ENCODE measurements at regions not wholly inside any gene's neighbourhood (a gene's known extent, or its start where the extent isn't known, plus 50 kb on each side); places are given as distances from the start of the nearest gene placed in this dataset.

- TF ChIP-seq CTCF (optimal IDR thresholded peaks at IDR 0.05 in 1 of 3, IDR thresholded peaks at IDR 0.05 in 1 of 3, conservative IDR thresholded peaks at IDR 0.05 in 1 of 3; ENCODE audit: extremely low read depth in 1 of 3, insufficient read depth in 2 of 3, low read length in 3 of 3), result no peak
- no peak for TF ChIP-seq EZH2 (IDR thresholded peaks at IDR 0.05; ENCODE audit: low read length)
Measured at GRCh38 chr10:31741473-31741872, 187.2 kb downstream of the ARHGAP12 start.
